ENCODE measurements at regions not wholly inside any gene's neighbourhood (a gene's known extent, or its start where the extent isn't known, plus 50 kb on each side); places are given as distances from the start of the nearest gene placed in this dataset.

- TF ChIP-seq USF1 (IDR thresholded peaks at IDR 0.05) (no peak), CEBPB (IDR thresholded peaks at IDR 0.05) (no peak), TCF12 (IDR thresholded peaks at IDR 0.05; ENCODE audit: low read depth) (no peak), CREB1 (IDR thresholded peaks at IDR 0.05; ENCODE audit: low read depth) (no peak), ZBTB7A (IDR thresholded peaks at IDR 0.05; ENCODE audit: low read depth) (no peak), EGR1 (IDR thresholded peaks at IDR 0.05) (no peak), REST (IDR thresholded peaks at IDR 0.05; ENCODE audit: low read depth) (no peak)
Observed at GRCh38 chr1:5297180-5297885, 642.9 kb downstream of the AJAP1 start.

Data from Ishikawa (cell line).